DND-41 (cell line): ENCODE measurements at regions not wholly inside any gene's neighbourhood (a gene's known extent, or its start where the extent isn't known, plus 50 kb on each side); places are given as distances from the start of the nearest gene placed in this dataset.

Experiments used
- EZH2 ChIP-seq: IDR thresholded peaks from 3 replicates; pipeline ENCODE4 v1.6.1; 2012; ENCODE audit warnings: borderline replicate concordance, low read depth, mild to moderate bottlenecking, moderate library complexity, low read length, inconsistent platforms; ENCODE audit not compliant: severe bottlenecking
- TF ChIP-seq, protein P1 (sequence below): IDR thresholded peaks from 2 replicates; pipeline ENCODE4 v1.5.1; 2012; ENCODE audit warnings: borderline replicate concordance, low read length, moderate library complexity, mild to moderate bottlenecking; ENCODE audit not compliant: poor library complexity, severe bottlenecking; ENCODE audit errors: extremely low read depth

DNA sequence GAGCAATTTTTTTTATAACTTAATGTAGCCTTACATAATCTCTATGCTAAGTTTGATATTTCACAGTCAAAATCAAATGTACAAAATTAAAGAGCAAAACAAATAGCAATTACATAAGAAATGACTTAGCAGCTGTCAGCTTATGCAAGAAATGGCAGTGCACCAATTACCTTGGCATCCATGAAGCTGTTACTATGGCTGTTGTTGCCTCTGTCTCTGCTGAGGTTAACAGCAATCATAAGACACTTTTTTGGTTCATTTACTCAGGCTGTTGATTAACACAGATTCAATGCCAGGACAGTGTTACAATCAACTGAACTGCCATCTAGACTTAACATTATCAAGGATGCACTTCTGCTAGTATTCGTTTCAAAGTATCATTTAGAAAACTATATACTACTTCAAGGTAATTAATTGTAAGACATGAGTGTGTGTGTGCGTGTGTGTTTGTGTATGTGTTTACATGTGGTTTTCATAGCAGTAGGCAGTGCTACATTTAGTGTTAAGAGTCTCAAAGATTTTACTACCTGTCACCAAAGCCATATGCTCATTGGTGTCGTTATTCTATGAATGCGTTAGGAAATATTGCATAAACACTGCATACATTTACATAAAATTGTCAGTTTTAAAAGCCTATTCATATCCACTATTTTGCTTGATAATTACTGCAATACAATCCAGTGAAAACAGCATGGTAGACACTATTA is 1084.2 kb upstream of the COX7C start:
- TF ChIP-seq EZH2: no peak
- TF ChIP-seq, protein P1, sequence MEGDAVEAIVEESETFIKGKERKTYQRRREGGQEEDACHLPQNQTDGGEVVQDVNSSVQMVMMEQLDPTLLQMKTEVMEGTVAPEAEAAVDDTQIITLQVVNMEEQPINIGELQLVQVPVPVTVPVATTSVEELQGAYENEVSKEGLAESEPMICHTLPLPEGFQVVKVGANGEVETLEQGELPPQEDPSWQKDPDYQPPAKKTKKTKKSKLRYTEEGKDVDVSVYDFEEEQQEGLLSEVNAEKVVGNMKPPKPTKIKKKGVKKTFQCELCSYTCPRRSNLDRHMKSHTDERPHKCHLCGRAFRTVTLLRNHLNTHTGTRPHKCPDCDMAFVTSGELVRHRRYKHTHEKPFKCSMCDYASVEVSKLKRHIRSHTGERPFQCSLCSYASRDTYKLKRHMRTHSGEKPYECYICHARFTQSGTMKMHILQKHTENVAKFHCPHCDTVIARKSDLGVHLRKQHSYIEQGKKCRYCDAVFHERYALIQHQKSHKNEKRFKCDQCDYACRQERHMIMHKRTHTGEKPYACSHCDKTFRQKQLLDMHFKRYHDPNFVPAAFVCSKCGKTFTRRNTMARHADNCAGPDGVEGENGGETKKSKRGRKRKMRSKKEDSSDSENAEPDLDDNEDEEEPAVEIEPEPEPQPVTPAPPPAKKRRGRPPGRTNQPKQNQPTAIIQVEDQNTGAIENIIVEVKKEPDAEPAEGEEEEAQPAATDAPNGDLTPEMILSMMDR: no peak
